GM12892 (cell line): ENCODE measurements at regions not wholly inside any gene's neighbourhood (a gene's known extent, or its start where the extent isn't known, plus 50 kb on each side); places are given as distances from the start of the nearest gene placed in this dataset.

Experiments
- POLR2A ChIP-seq: IDR thresholded peaks from 2 replicates; pipeline ENCODE4 v1.6.1; 2011; ENCODE audit warnings: low read depth, low read length, control low read depth
- POLR2AphosphoS5 ChIP-seq: IDR thresholded peaks from 2 replicates; pipeline ENCODE4 v1.6.1; 2011; ENCODE audit warnings: low read depth, low read length, control low read depth
- TAF1 ChIP-seq: IDR thresholded peaks from 2 replicates; pipeline ENCODE4 v1.6.1; 2011; ENCODE audit warnings: low read depth, mild to moderate bottlenecking, control low read depth, low read length, borderline replicate concordance

DNA sequence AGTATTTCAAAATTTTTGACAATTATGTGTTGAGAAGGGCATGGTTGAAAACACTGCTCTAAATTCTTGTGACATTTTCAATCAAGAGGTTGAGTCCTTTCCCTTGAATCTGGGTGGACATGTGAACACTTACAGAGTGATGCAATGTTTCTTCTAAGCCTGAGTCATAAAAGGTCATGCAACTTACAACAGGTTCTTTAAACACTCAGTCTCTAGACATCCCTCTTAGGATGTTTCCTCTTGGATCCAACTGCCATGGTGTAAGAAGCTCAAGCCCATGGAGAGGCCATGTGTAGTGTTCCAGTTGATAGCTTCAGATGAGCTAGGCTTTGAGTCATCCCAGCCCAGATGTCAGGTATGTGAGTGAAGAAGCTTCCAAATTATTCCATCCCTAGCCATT is 232.2 kb upstream of the MAOA start:
- TF ChIP-seq POLR2A (no peak), POLR2AphosphoS5 (no peak), TAF1 (no peak)
